Renal pelvis (tissue), 1 donor: ENCODE measurements at regions not wholly inside any gene's neighbourhood (a gene's known extent, or its start where the extent isn't known, plus 50 kb on each side); places are given as distances from the start of the nearest gene placed in this dataset.
"Not testable (repeated sequence)": the region's sequence is repeated elsewhere in the genome, so short reads cannot be mapped to it uniquely, and the experiment has no call there.

ENCODE experiments used
- DNase-seq: peaks from one replicate; pipeline ENCODE4 v3.0.0-alpha.2; 2013

- DNase-seq, result not testable (repeated sequence)
Measured at GRCh38 chr2:51779723-51780122, 747.8 kb upstream of the NRXN1 start.

- DNase-seq, result no peak
Measured at GRCh38 chr2:51778806-51779205, 746.9 kb upstream of the NRXN1 start.

GRCh38 chr2:51774606-51775005, 742.7 kb upstream of the NRXN1 start:
- not testable (repeated sequence) for DNase-seq

GRCh38 chr2:51760441-51760840, 728.5 kb upstream of the NRXN1 start:
- DNase-seq, result no peak

GRCh38 chr2:51758081-51758480, 726.1 kb upstream of the NRXN1 start:
- DNase-seq, result no peak

- no peak for DNase-seq
Measured at GRCh38 chr2:51734115-51734514, 702.2 kb upstream of the NRXN1 start.

- no peak for DNase-seq
Measured at GRCh38 chr2:51723691-51724090, 691.8 kb upstream of the NRXN1 start.

- DNase-seq, result no peak
Measured at GRCh38 chr2:51722311-51722710, 690.4 kb upstream of the NRXN1 start.

- no peak for DNase-seq
Measured at GRCh38 chr2:51720826-51721225, 688.9 kb upstream of the NRXN1 start.

GRCh38 chr2:51718881-51719280, 686.9 kb upstream of the NRXN1 start:
- DNase-seq, result no peak

GRCh38 chr2:51717312-51717711, 685.4 kb upstream of the NRXN1 start:
- DNase-seq, result no peak

GRCh38 chr2:51711766-51712165, 679.8 kb upstream of the NRXN1 start:
- no peak for DNase-seq

- no peak for DNase-seq
Measured at GRCh38 chr2:51710222-51710621, 678.3 kb upstream of the NRXN1 start.

GRCh38 chr2:51707625-51708024, 675.7 kb upstream of the NRXN1 start:
- DNase-seq, result no peak

GRCh38 chr2:51706220-51706619, 674.3 kb upstream of the NRXN1 start:
- DNase-seq, result no peak

GRCh38 chr2:51705417-51705816, 673.5 kb upstream of the NRXN1 start:
- no peak for DNase-seq

- no peak for DNase-seq
Measured at GRCh38 chr2:51698021-51698420, 666.1 kb upstream of the NRXN1 start.

GRCh38 chr2:51697095-51697494, 665.2 kb upstream of the NRXN1 start:
- DNase-seq, result no peak

GRCh38 chr2:51695531-51695930, 663.6 kb upstream of the NRXN1 start:
- no peak for DNase-seq

GRCh38 chr2:51693640-51694039, 661.7 kb upstream of the NRXN1 start:
- no peak for DNase-seq

GRCh38 chr2:51681854-51682253, 649.9 kb upstream of the NRXN1 start:
- DNase-seq, result no peak

GRCh38 chr2:51673628-51674027, 641.7 kb upstream of the NRXN1 start:
- no peak for DNase-seq

GRCh38 chr2:51667679-51668078, 635.7 kb upstream of the NRXN1 start:
- no peak for DNase-seq

- no peak for DNase-seq
Measured at GRCh38 chr2:51662187-51662586, 630.3 kb upstream of the NRXN1 start.

GRCh38 chr2:51657849-51658248, 625.9 kb upstream of the NRXN1 start:
- DNase-seq, result no peak
